OCI-LY1 (cell line): ENCODE measurements at regions not wholly inside any gene's neighbourhood (a gene's known extent, or its start where the extent isn't known, plus 50 kb on each side); places are given as distances from the start of the nearest gene placed in this dataset.
"Not testable (repeated sequence)": the region's sequence is repeated elsewhere in the genome, so short reads cannot be mapped to it uniquely, and the experiment has no call there.

Experiments
- H2AFZ ChIP-seq: fragments of 200-600 bp; sonication (generic), shearing (Covaris generic); 2 replicates; pipeline ENCODE4 v1.6.0; 2014; ENCODE audit warnings: antibody characterized with exemption, mild to moderate bottlenecking, low read length
- H3F3A ChIP-seq: fragments of 200-600 bp; sonication (generic), shearing (Covaris generic); 2 replicates; pipeline ENCODE4 v1.6.0; 2014; ENCODE audit warnings: mild to moderate bottlenecking, antibody characterized with exemption, low read length, moderate library complexity; ENCODE audit not compliant: insufficient read depth
- H3K27ac ChIP-seq: fragments of 200-600 bp; sonication (generic); 2 replicates; pipeline ENCODE4 v1.5.1; 2014; ENCODE audit warnings: low read length, mixed run types, mild to moderate bottlenecking, low read depth; ENCODE audit not compliant: poor library complexity, severe bottlenecking
- H3K27me3 ChIP-seq: fragments of 200-600 bp; sonication (generic); 2 replicates; pipeline ENCODE4 v1.6.0; 2014; ENCODE audit warnings: antibody characterized with exemption, mild to moderate bottlenecking, low read length, moderate library complexity; ENCODE audit not compliant: insufficient read depth
- H3K36me3 ChIP-seq: fragments of 200-600 bp; sonication (generic); 2 replicates; pipeline ENCODE4 v1.6.1; 2014; ENCODE audit warnings: mild to moderate bottlenecking, antibody characterized with exemption, low read length, moderate library complexity, mixed read lengths; ENCODE audit not compliant: insufficient read depth
- H3K4me1 ChIP-seq: fragments of 200-600 bp; sonication (generic); 2 replicates; pipeline ENCODE4 v1.5.1; 2014; ENCODE audit warnings: mild to moderate bottlenecking, low read length, moderate library complexity; ENCODE audit not compliant: insufficient read depth, severe bottlenecking
- H3K4me2 ChIP-seq: fragments of 200-600 bp; sonication (generic), shearing (Covaris generic); 2 replicates; pipeline ENCODE4 v1.6.1; 2014; ENCODE audit warnings: low read length
- H3K4me3 ChIP-seq: fragments of 200-600 bp; sonication (generic); 2 replicates; pipeline ENCODE4 v1.5.1; 2014; ENCODE audit warnings: low read length, low read depth, mild to moderate bottlenecking, mixed read lengths; ENCODE audit not compliant: poor library complexity, severe bottlenecking
- H3K79me2 ChIP-seq: fragments of 200-600 bp; shearing (Covaris generic); 2 replicates; pipeline ENCODE4 v1.6.1; 2016; ENCODE audit warnings: mixed run types, low read length, mixed read lengths; ENCODE audit not compliant: insufficient read depth
- H3K9ac ChIP-seq: fragments of 200-600 bp; sonication (generic), shearing (Covaris generic); 2 replicates; pipeline ENCODE4 v1.6.1; 2014; ENCODE audit warnings: mild to moderate bottlenecking, low read length, mixed read lengths
- H3K9me2 ChIP-seq: fragments of 200-600 bp; sonication (generic), shearing (Covaris generic); 2 replicates; pipeline ENCODE4 v1.6.1; 2014; ENCODE audit warnings: low read depth, mild to moderate bottlenecking, low read length, mixed read lengths
- H3K9me3 ChIP-seq: fragments of 200-600 bp; shearing (Covaris generic); 2 replicates; pipeline ENCODE4 v1.6.1; 2014; ENCODE audit warnings: low read length, mixed read lengths
- H4K20me1 ChIP-seq: fragments of 200-600 bp; sonication (generic), shearing (Covaris generic); 2 replicates; pipeline ENCODE4 v1.6.0; 2016; ENCODE audit warnings: mild to moderate bottlenecking, low read length; ENCODE audit not compliant: insufficient read depth
- CTCF ChIP-seq: fragments of 200-600 bp; sonication (generic), shearing (Covaris generic); IDR thresholded peaks from 2 replicates; pipeline ENCODE4 v1.5.1; 2017; ENCODE audit warnings: mild to moderate bottlenecking, antibody characterized with exemption, low read length, moderate library complexity, mixed read lengths
- EZH2 ChIP-seq: fragments of 200-600 bp; sonication (generic), shearing (Covaris generic); IDR thresholded peaks from 2 replicates; pipeline ENCODE4 v1.8.0; 2017; ENCODE audit warnings: borderline replicate concordance, mixed run types, mild to moderate bottlenecking, antibody characterized with exemption, low read length, moderate library complexity, mixed read lengths

DNA sequence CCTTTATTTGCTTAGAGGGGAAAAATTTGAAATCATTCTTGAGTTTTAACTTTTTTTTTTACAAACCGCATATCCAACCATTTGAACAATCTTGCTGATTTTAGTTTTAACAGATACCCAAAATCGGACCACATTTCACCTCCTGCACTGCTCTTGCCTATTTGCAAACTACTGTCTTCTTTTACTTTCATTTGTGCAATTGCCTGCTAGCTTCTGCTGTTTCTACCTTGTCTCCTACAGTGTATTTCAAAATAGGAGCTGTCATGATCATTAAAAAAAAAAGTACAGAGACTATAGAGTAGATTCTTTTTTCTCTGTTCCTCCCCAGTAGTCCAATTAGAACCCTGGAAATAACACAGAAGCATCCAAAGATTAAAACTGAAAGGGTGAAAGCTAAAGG, 1081.2 kb downstream of the SOCS6 start:
- H3F3A ChIP-seq, result no peaks in the 10 kb centered on the region
- no peaks in the 10 kb centered on the region for H4K20me1 ChIP-seq
- no peak for TF ChIP-seq CTCF
- TF ChIP-seq EZH2, result no peak
- no peak overlapping the region for H2AFZ ChIP-seq
- no peaks in the 10 kb centered on the region for H3K9me3 ChIP-seq
- H3K9ac ChIP-seq, result no peak overlapping the region
- no peak overlapping the region for H3K27ac ChIP-seq
- H3K36me3 ChIP-seq, result no peaks in the 10 kb centered on the region
- no peaks in the 10 kb centered on the region for H3K79me2 ChIP-seq
- H3K9me2 ChIP-seq, result no peaks in the 10 kb centered on the region
- no peak overlapping the region for H3K4me2 ChIP-seq
- no peaks in the 10 kb centered on the region for H3K27me3 ChIP-seq
- no peak overlapping the region for H3K4me3 ChIP-seq
- H3K4me1 ChIP-seq, result no peaks in the 10 kb centered on the region

- Histone ChIP-seq H2AFZ (no peak overlapping the region), H3K9me3 (no peaks in the 10 kb centered on the region), H3K4me2 (no peak overlapping the region), H3K36me3 (no peaks in the 10 kb centered on the region), H3K79me2 (no peaks in the 10 kb centered on the region), H3K4me3 (no peak overlapping the region), H3K9me2 (no peaks in the 10 kb centered on the region), H3K27ac (no peak overlapping the region), H4K20me1 (no peaks in the 10 kb centered on the region), H3F3A (no peaks in the 10 kb centered on the region), H3K27me3 (no peaks in the 10 kb centered on the region), H3K9ac (no peak overlapping the region), H3K4me1 (no peaks in the 10 kb centered on the region)
- TF ChIP-seq EZH2 (no peak), CTCF (no peak)
Measured at GRCh38 chr18:71362140-71362539, 1073.3 kb downstream of the SOCS6 start.

DNA sequence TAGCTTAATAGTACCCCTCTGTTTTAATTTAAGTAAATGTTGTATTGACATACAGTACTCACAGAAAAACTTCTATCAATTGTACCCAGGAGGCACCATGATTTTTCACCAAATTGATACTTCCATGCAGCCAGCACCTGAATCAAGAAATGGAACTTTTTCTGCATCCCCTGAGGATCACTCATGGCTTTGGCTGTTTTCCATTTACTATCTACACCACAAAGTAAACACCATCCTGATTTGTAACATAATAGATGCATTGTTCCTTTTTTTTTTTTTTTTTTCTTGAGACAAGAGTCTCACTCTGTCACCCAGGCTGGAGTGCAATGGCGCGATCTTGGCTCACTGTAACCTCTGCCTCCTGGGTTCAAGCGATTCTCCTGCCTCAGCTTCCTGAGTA, 1066.8 kb downstream of the SOCS6 start:
- not testable (repeated sequence) for H4K20me1 ChIP-seq, H3K4me1 ChIP-seq, H3K79me2 ChIP-seq, H3K9ac ChIP-seq, H3K4me3 ChIP-seq, H3K36me3 ChIP-seq, H3F3A ChIP-seq, H3K9me3 ChIP-seq, H3K4me2 ChIP-seq, H3K27ac ChIP-seq, H2AFZ ChIP-seq, H3K9me2 ChIP-seq, H3K27me3 ChIP-seq

GRCh38 chr18:71352618-71353017, 1063.8 kb downstream of the SOCS6 start:
- H3F3A ChIP-seq, result no peaks in the 10 kb centered on the region
- no peak for TF ChIP-seq CTCF
- TF ChIP-seq EZH2, result no peak
- no peaks in the 10 kb centered on the region for H3K9me2 ChIP-seq
- H3K27ac ChIP-seq, result no peak overlapping the region
- H3K9ac ChIP-seq, result no peak overlapping the region
- no peak overlapping the region for H3K4me3 ChIP-seq
- no peak overlapping the region for H3K4me2 ChIP-seq
- no peaks in the 10 kb centered on the region for H3K9me3 ChIP-seq
- H2AFZ ChIP-seq, result no peak overlapping the region
- no peaks in the 10 kb centered on the region for H3K36me3 ChIP-seq
- no peaks in the 10 kb centered on the region for H3K79me2 ChIP-seq
- no peaks in the 10 kb centered on the region for H3K27me3 ChIP-seq
- no peaks in the 10 kb centered on the region for H3K4me1 ChIP-seq
- no peaks in the 10 kb centered on the region for H4K20me1 ChIP-seq
